ENCODE measurements at regions not wholly inside any gene's neighbourhood (a gene's known extent, or its start where the extent isn't known, plus 50 kb on each side); places are given as distances from the start of the nearest gene placed in this dataset.
"Not testable (repeated sequence)": the region's sequence is repeated elsewhere in the genome, so short reads cannot be mapped to it uniquely, and the experiment has no call there.

GRCh38 chr18:51458861-51459260 is 261.4 kb upstream of the MEX3C start:
- DNase-seq (ENCODE audit: low spot score) = no peak

- no peak for DNase-seq (ENCODE audit: low spot score)
Observed at GRCh38 chr18:51461956-51462355, 264.5 kb upstream of the MEX3C start.

- DNase-seq (ENCODE audit: low spot score) = no peak
Observed at GRCh38 chr18:51463483-51464136, 266.1 kb upstream of the MEX3C start.

- no peak for DNase-seq (ENCODE audit: low spot score)
Observed at GRCh38 chr18:51478908-51479307, 281.4 kb upstream of the MEX3C start.

GRCh38 chr18:51479736-51480135 is 282.3 kb upstream of the MEX3C start:
- no peak for DNase-seq (ENCODE audit: low spot score)

- DNase-seq (ENCODE audit: low spot score) = no peak
Observed at GRCh38 chr18:51480407-51481261, 283.2 kb upstream of the MEX3C start.

- DNase-seq (ENCODE audit: low spot score) = no peak
Observed at GRCh38 chr18:51486735-51487366, 289.4 kb upstream of the MEX3C start.

DNA sequence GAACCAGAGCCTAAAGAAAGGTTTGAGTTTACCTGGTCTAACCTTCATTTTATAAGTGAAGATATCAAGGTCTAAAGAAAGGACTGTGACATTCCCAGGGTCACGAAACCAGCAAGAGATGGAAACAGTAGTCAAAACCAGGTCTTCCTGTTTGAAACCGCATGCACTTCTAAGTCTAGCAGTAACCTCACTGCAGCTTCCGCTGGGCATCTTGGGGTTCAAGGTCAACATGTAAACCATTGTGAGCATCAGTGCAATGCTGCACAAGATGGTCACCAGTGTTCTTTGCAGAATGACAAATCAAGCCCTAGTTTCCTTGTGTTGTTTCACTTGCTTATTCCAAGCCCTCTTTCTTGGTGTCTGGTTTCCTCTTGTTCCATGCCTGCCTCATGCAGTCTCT is 292.9 kb upstream of the MEX3C start:
- DNase-seq (ENCODE audit: low spot score) = no peak

DNA sequence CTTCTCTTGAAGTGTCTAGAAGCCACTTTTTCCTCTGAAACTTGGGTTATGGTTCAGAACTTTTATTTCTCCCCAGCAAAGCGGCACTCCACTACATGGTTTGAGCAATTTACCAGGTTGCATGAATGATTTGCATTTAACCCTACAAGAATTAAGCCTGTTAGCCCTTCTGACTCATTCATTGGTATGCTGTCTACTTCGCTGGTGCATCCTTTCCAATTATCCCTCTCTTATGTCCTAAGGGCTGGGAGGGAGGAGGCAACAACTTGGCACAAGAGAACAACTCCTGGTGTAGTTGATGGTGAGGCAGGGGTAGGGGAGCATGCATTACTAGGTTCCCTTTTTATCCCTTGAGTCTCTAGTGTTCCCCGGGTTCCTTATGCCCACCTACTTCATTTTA is 293.4 kb upstream of the MEX3C start:
- no peak for DNase-seq (ENCODE audit: low spot score)

GRCh38 chr18:51491678-51492372 is 294.3 kb upstream of the MEX3C start:
- DNase-seq (ENCODE audit: low spot score) = no peak

- DNase-seq (ENCODE audit: low spot score) = no peak
Observed at GRCh38 chr18:51498085-51498855, 300.8 kb upstream of the MEX3C start.

GRCh38 chr18:51503351-51503750 is 305.9 kb upstream of the MEX3C start:
- no peak for DNase-seq (ENCODE audit: low spot score)

- DNase-seq (ENCODE audit: low spot score) = no peak
Observed at GRCh38 chr18:51506811-51507210, 309.3 kb upstream of the MEX3C start.

- not testable (repeated sequence) for DNase-seq (ENCODE audit: low spot score)
Observed at GRCh38 chr18:51508410-51508809, 310.9 kb upstream of the MEX3C start.

GRCh38 chr18:51510020-51510419 is 312.5 kb upstream of the MEX3C start:
- DNase-seq (ENCODE audit: low spot score) = no peak

GRCh38 chr18:51513517-51513916 is 316.0 kb upstream of the MEX3C start:
- no peak for DNase-seq (ENCODE audit: low spot score)

GRCh38 chr18:51514128-51514527 is 316.6 kb upstream of the MEX3C start:
- DNase-seq (ENCODE audit: low spot score) = no peak

GRCh38 chr18:51516478-51517038 is 319.1 kb upstream of the MEX3C start:
- no peak for DNase-seq (ENCODE audit: low spot score)

DNA sequence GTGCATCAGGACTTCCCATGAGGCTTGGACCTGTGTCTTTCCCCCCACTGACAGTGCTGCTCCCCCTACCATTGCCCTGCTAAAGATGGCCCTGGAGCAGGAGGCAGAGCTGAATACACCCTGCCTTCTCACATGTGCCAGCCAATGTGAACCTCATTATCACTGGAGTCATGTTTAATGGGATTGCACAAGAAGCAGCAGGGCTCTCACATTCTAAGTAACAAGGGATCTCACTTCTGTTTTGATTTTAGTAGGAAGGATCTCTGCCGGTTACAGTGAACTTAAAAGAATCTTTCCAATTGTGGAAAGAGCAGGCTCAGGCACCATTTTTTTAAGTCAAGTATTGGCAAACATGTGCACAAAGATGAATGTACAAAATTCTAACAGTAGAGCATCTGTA is 322.1 kb upstream of the MEX3C start:
- no peak for DNase-seq (ENCODE audit: low spot score)

DNA sequence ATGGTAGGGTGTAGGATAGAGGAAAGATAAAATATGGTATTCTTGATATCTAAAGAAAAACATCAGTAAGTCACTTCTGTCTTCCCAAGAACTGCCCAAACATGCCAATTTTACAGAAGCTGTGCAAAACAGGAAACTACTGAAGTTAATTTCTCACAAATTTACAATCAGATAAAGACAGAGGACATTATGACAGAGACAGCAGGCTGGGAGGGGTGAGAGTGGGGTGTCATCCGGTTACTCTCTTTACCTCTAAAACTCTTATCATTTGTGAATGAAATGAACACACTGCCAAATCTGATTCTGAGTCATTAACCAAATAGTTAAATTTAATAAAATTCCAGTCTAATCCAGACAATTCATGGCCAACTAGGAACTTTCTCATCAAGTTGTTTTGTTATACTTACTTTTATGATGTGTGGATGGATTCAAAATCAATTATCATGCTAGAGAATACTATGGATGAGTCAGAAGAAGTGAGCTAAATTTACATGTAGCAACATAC is 323.2 kb upstream of the MEX3C start:
- DNase-seq (ENCODE audit: low spot score) = no peak

DNA sequence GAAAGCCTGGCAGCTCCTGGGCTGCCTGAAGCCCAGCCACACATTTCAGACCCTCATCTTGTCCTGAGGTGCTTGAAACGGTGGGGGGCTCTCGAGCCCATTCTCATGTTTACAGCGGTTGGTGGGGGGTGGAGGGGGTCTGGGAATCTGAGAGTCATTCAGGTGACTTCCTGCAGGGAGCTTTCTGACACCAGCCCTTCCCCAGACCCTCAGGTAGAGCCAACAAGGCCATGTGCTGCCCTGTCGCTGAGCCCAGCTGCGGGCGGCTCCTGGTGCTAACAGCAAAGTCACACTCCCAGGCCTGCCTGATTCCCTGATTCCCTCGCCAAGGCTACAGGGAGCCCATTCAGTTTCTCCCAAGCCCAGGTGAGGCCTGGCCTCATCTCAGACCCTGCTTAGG is 324.9 kb upstream of the MEX3C start:
- DNase-seq (ENCODE audit: low spot score) = no peak

Measured in hematopoietic multipotent progenitor cell treated with erythropoietin and hydrocortisone succinate and interleukin-3 and kit ligand, for 17 days (in vitro differentiated cells).